Activated gamma-delta T cell (primary cell): ENCODE measurements at regions not wholly inside any gene's neighbourhood (a gene's known extent, or its start where the extent isn't known, plus 50 kb on each side); places are given as distances from the start of the nearest gene placed in this dataset.

Source experiments
- DNase-seq: peaks from one replicate; lab custom pipeline; 2025; lab: John Stamatoyannopoulos, UW

DNA sequence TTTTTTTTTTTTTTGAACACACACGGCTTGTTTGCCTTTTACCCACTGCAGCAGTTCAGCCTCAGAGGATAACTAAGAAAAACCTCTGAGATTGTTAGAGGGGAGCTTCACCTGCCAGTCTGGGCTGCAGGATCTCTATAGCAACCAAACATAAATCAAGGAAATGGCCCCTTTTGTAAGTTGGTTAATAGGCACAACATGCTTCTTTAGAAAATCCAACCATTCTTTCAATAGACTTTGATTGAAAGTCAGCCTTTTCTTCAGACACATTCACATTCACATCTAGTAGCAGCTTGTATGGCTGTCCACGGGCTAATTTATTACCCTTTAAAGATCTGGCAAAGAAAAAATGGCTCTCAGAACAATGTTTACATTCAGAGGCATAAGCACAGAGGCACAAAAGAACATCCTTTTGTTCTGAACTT lies 136.6 kb upstream of the RARB start:
- no peak for DNase-seq

DNA sequence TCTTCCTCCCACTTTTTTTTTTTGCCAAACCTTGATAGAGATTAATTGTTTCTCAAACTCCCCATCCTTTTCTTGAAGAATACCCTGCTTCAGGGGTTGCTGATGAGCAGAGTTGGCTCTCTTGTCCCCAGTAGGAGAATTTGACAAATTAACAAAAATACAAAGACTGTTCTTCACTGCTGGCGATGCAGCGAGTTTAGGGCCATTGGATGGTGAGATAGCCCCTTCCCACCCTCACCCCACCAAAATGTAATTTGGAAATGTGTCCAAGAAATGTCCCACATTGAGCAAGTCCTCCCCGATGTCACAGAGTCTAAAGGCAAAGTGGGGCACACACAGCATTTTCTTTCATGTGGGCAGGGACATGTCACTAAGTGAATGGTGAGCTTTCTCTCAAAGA lies 136.0 kb upstream of the RARB start:
- DNase-seq, result no peak

DNA sequence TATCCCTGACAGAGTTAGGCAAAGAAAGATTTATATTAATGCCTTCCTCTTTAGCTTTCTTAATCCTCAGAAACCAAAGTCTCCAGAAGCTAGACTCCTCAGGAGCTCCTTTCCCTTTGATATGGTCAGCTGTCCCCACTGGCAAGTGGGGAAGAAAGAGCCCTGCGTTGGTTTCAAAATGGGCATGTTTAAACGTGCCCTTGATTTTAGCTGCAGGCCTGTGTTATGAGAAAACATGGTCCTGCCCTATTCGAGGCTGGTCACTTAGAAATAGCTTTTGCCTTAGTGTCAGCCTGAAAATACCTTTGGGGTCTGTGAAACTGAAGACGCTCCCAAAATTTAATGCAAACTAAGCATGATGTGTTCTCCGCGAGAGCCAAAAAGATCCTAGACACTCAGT lies 135.5 kb upstream of the RARB start:
- no peak for DNase-seq

DNA sequence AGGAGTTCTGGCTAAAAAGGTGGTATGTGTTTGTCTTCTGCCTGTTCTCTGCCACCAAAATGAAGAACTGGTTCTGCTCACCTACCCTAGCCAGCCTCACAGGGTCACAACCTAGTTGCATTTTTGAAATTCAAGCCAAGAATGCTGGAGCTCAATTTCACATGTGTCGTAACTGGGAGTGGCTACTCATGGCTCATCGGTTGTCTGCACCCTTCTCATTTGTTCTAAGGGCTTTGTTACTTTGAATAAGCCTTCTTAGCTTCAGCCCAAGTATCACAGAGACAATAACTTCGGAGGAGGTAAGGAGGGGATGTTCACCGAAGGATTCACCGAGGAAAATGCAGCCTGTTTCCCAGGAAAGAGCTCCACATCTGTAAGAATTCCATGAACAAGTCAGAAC lies 134.3 kb upstream of the RARB start:
- DNase-seq, result no peak

DNA sequence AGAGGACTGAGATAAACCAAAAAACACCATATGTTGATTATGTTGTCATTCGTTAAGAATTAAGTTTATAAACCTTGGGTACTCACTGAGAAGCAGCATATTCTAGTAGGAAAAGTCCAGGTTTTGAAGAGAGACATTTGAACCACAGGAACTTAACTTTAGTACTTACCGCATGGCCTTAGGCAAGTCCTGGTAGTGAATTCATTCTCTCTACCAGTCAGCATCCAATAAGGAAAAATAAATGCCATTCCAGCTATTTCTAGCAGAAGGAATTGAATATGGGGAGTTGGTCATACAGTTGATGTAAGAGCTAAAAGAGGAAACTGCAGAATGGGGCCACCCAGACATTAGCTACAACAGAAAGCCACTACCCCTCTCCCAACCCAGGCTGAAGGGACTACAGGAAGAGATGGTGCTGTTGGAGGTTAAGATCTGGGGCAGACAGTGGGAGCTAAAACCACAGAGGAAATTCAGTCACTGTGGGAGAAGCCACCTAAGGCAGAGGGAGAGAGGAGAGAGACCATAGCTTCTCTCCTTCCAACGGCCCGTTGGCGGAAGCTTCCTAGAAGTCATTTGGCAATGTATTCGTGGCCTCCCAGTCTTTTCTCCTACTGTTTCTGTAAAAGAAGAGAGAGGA lies 133.8 kb upstream of the RARB start:
- DNase-seq, result no peak

DNA sequence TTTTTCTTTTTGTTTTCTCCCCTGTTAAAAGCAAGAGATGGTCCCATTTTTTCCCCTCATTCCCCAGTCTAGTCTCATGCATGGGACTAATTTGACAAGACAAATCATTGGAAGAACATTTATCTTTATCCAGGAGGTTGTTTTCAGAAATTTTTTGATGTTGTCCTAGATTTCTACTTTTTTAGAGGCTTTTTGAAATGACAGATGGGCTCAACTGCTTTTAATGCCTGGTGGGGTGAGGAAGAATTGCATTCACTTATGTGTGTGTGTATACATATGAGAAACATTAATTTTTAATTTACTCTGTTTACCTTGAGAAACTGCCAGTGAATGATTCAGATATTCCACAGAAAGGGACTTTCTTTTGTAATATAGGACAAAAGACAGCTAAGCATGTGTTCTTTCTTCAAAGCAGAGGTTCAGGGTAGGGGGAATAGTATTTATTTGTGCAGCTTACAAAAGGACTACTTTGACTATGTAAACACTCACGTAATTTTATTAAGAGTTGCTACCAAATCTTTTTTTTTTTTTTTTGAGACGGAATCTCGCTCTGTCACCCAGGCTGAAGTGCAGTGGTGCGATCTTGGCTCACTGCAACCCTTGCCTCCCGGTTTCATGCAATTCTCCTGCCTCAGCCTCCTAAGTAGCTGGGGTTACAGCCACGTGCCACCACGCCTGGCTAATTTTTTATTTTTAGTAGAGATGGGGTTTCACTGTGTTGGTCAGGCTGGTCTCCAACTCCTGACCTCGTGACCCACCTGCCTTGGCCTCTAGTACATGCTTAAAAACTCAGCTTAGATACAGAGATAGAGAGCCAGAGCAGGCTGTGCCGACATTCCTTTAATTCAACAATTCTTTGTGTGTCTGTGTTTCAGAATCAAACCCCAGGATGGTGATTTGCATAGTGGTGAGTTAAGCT lies 130.1 kb upstream of the RARB start:
- no peak for DNase-seq

DNA sequence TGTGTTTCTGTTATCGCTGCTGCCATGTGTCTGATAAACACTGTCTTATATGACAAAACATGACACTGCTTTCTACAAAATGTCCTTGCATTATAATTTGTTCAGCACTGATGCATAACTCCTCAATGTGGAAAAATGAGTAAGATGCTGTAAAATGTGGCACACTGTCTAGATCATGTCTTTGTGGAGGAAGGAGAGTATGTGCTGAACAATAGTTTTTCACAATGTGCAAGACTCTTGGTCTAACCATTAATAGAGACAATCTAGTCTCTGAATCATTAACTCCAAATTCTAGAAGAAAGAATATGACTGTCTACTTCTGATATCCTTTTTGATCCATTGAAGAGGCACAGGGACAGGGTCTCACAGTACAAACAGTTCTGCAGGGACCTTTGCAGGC lies 127.9 kb upstream of the RARB start:
- DNase-seq, result no peak

DNA sequence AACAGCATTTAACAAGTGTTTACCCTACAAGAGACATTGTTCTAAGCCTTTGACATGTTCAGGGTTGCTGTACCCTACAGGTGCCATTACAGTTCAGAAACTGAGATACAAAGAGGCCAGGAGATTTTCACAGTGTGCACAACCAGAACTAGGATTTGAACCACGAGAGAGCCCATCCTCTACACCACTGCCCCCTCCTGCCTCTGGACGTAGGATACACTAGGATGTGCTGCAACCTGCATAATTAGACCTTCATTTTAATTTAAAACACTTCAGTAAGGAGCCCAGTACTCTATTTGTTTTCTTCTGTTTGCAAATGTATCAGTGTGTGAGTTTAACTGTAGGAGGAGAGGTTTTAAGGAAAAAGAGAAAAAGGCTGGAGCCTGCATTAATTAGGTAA lies 123.1 kb upstream of the RARB start:
- DNase-seq, result no peak

DNA sequence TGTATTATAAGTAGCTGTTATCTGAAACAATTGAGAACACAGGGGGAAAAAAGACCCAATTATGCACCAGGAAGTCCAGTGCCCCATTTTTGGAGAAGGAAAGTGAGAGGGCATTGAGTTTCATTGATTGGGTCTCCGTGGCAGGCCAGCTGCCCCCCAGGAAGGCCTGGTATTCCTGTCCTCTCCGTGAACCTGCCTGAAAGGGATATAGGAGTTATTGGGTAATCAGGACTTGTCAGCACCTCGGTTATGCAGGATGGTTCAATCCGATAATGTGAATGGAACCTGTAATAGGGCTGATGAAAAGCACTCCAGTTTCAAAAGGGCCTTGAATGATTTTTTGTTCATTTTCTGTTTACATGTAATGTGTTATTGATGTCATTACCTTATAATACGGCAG lies 122.0 kb upstream of the RARB start:
- no peak for DNase-seq

DNA sequence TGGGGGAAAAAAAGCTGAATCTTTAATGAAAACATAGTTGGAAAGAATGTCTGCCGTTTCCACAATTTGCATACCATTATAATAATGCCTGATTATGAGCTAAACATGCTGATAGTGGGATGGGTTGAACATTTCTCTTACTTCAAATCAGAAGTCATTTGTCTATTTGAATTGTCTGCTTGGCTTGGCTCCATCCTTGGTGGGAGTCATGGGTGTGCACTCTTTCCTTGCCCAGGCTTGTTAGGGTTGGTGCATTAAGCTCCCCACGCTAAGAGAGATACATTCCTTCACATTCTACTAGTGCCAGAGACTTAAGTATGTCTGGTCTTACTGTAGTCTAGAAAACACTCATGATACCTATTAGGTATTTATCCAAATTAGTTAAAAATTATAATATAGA lies 121.4 kb upstream of the RARB start:
- no peak for DNase-seq

DNA sequence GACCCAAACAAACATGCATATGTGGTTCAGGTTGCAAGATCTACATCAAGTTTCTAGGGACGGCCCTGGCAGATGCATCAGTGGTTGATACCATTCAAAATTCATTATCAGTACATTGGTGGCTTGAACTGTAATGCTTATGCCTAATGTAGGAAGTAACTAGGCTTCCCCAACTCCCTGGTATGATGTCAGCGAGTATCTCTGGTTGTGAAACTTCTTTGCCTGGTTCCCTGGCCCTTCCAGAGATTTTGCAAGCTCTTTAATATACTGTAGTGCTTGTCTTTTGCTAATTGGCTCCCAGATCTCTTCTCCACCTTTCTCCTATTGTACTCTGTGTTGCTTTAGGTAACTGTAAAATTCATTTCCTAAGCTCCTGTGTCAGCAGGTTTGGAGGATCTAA lies 114.8 kb upstream of the RARB start:
- DNase-seq, result no peak

DNA sequence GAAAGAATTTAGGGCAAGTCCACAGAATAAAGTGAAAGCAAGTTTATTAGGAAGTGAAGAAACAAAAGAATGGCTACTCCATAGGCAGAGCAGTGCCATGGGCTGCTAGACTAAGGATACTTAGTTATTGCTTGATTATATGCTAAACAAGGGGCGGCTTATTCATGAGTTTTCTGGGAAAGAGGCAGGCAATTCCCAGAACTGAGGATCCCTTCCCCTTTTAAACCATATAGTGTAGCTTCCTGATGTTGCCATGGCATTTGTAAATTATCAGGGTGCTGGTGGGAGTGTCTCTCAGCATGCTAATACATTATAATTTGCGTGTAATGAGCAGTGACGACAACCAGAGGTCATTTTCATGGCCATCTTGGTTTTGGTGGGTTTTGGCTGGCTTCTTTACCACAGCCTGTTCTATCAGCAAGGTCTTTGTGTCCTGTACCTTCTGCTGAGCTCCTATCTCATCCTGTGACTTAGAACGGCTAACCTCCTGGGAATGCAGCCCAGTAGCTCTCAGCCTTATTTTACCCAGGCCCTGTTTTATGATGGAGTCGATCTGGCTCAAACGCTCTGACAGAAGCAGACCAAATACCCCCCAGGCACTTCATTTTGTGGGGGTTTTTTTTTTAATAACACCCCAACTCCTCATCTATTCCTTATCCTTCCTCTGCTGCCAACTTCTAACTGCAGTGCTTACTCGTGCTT lies 103.0 kb upstream of the RARB start:
- no peak for DNase-seq

DNA sequence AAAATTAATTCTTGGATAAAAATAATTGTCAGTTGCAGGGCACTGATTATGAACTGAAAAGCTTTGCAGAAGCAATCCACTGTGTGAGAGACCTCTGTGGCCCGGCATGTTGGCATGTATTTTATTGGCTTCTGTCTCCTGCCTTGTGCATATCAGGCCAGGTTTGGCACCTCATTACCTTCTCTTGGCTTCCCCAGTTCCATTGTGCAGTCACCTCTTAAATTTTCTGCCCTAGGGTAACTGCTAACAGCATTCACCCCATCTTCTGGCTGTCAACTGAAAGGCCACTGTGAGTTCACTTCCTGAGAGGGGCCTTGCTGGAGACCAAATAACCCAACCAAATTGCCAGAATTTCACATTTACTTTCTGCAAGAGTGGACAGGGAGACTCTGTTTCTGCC lies 92.7 kb upstream of the RARB start:
- DNase-seq, result no peak

DNA sequence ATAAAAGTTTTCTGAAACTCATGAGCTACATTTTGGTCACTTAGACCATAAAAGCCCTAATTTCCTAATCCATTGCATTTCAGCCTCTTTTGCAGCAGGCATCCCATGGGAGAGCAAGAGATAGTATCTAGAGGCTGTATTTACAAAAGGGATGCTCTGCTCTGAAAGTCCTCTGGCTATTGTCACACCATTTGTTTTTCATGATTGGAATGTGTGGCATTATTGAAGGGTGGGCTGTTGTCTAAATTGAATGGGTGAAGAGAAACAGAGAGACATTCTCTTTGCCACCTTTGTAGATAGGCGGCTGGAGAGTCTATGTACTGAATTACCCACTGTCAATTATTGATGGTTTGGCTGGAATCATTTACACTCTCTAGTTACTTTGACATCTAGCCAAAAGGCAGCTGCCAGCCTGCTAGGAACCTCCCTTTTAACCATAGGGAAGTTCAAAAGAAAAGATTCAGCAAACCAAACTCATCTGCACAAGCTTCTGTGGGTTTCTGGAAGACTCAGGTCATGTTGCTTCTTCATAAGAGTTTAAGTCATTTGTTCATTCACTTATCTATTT lies 89.8 kb upstream of the RARB start:
- no peak for DNase-seq

DNA sequence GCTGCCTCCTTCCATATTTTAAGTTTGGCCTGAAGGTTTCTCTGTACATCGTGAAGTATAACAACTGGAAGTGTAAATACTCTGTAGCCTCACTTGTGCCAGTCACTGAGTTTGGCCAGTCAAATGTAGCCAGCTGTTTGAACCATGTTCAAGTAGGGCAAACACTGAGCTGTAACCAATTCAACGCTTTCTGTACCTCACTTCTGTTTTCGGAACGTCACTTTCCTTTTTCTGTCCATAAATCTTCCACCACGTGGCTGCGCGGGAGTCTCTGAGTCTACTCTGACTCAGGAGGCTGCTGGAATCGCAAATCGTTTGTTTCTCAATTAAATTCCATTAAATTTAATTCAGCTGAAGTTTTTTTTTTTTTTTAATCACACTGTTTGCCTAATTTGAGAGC lies 88.8 kb upstream of the RARB start:
- no peak for DNase-seq

DNA sequence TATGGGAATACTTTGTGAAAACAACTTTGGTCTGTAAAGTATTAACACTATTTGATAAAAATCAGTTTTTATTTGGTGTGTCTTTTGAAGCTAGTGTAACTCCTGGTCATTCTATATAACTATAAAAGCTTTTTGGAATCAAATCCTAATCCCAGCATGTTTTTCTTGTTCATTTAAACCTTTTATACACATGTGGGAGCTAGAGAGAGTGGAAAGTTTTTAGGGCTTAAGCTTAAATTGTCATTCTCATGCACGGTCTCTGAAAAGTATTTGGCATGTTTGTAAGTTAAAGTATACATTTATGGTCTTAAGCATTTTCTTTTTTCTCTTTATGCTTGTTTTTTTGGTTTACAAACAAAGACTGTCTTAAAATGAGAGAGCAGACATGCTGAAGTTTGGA lies 83.4 kb upstream of the RARB start:
- no peak for DNase-seq

DNA sequence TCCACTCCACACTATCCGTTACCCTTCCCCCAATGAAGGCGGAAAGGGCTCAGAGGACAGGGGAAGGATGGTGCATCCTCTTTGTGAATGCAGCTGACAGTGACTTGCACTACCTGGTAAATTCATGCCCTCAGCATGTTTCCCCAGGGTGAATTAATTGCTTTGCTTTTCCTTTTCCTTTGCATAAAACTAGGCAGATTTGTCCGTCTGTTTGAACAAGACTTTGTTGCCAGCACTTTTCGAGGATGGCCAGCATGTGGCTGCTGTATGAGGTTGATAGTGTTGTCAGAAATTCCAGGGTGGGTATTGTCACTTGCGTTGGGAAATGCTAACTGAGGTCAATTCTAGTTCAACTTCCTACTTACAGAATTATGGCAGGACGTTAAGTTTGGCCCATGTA lies 79.0 kb upstream of the RARB start:
- DNase-seq, result no peak

DNA sequence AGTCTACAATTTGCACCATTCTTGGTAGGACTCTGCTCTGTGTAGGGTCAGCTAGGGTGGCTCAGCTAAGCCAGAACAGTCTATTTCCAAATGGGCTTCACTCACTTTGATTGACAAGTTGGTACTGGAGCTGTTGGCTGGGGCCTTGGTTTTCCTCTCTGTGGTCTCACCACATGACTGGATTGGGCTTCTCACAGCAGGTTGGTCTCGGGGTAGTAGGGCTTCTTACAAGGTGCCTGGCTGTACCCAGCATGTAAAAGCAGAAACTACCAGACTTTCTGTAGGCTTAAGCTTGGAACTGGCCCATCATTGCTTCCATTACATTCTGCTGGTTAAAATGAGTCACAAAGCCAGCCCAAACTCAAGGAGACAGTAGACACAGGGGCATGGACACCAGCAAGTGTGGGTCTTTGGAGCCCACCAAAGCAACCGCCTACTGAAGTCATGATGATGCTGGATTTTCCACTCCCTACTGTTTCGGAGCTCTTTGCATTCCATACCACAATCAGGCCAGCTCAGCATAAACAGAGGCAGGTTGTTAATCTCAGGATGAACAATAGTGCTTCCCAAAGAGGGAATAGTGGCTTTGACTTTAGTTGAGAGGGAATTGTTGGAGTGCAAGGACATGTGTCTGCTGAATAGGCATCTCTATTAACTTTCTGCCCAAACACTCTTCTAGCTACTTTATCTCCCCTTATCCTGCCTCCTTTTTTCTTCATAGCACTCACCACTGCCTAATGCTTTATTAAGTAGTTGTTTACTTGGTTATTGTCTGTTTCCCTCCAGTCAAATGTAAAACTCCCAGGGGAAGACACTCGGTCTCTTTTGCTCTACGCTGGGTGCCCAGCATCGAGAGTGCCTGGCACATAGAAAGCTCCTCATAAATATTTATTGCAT lies 78.0 kb upstream of the RARB start:
- no peak for DNase-seq

DNA sequence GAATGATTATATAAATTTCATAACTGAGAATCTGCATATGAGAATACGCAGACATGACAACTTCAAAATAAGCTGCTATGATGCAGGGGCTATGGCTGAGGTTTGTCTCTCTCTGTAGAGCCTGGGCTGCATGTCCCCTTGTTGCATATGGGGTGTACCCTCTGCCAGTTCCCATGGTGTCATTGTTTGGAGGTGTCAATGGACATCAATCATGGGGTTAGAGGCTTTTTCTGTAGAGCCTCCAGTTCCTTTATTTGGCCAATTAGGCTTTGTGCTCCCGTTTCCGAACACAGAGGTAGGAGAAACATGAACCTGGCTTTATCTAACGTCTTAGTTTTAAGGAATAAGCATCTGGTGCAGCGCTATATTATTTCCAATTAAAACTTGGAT lies 77.3 kb upstream of the RARB start:
- no peak for DNase-seq

DNA sequence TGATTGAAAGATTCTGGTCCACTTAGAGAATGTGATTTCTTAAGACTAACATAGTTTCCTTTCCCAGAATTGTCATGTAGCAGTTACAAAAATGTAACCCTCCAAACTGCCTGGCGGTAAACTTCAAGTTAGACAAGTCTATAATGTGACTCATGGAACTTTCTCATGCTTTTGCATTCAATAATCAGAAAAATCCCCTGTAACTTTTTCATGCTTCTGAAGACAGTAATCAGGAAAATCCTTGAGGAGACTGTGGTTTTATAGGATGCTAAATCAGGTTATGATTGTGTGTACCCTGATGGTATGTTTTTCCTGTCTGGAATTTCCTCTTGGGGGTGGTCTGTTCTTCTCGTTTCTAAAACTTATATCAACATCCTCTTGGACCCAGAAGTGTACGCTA lies 74.0 kb upstream of the RARB start:
- no peak for DNase-seq

DNA sequence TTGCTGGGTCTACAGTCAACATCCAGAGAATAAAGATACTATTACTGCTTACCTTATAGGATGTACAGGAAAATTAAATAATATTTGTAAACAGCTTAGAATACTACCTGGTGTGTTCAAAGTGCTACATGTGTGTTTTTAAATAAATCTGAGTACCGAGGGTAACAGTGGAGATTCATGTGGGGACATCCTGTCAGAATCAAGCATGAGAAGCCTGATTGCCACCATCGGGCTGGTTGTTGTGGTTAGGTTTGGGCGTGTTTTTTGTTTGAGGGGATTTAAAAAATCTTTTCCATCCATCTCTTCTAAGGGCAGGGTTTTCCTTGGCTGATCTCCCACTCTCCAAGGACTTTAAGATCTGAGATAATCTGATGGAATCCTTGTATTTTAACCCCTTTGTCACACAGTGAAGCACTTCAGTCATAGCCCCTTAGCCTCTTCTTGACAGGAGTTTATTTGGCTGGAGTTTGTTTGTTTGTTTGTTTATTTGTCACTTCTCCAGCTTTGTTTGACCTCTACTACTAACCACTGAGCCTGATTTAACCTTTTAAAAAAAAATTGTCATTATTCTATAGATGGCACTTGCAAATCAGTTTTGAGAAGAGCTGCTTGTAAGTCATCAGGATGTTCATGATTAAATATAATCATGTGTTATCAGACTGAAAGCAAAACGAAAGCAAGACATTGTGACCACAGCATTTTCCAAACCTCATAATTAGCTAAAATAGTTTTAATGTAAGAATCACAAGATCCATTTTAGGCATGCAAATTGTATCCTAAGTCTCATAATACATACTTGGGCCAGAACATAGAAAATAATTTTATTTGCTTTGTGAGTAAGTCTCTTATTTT lies 72.8 kb upstream of the RARB start:
- DNase-seq, result no peak
